H1 (cell line): ENCODE measurements at regions not wholly inside any gene's neighbourhood (a gene's known extent, or its start where the extent isn't known, plus 50 kb on each side); places are given as distances from the start of the nearest gene placed in this dataset.

Experiments used
- CTCF ChIA-PET: fragments of 300-600 bp; sonication (Branson Sonifier 250); formaldehyde crosslinking; loops from one replicate; lab custom pipeline; 2021; ENCODE audit not compliant: partially characterized antibody; lab: Charles Lee
- POLR2A ChIA-PET: fragments of 300-600 bp; sonication (Branson Sonifier 250); formaldehyde crosslinking; loops from one replicate; lab custom pipeline; 2021; ENCODE audit warnings: inconsistent platforms; ENCODE audit not compliant: partially characterized antibody; lab: Charles Lee
- DNase-seq, 2 experiments: peaks; one replicate each; pipeline versions ENCODE4 v3.0.0 to v3.0.0-alpha.2; 2010 to 2022; ENCODE audit warnings: low spot score in 2 of 2, low read depth in 1 of 2, mixed read lengths in 1 of 2
- FAIRE-seq: peaks from 2 replicates; lab custom pipeline; 2011; peaks lifted over from hg19 to GRCh38; lab: Jason Lieb, UNC
- H2AFZ ChIP-seq: 2 replicates; pipeline ENCODE4 v1.8.1; 2012; ENCODE audit warnings: low read length, inconsistent platforms
- H2AK5ac ChIP-seq: 2 replicates; pipeline ENCODE4 v1.6.1; 2013; ENCODE audit warnings: low read depth, low read length
- H2BK120ac ChIP-seq: replicated peaks from 2 replicates; pipeline ENCODE3; 2013; ENCODE audit warnings: low read depth, low read length, inconsistent platforms
- H2BK12ac ChIP-seq: 2 replicates; pipeline ENCODE4 v1.6.1; 2013; ENCODE audit warnings: low read depth, low read length
- H2BK15ac ChIP-seq: 2 replicates; pipeline ENCODE4 v1.6.1; 2013; ENCODE audit warnings: low read length
- H2BK20ac ChIP-seq: 2 replicates; pipeline ENCODE4 v1.6.1; 2013; ENCODE audit warnings: low read length
- H2BK5ac ChIP-seq: 2 replicates; pipeline ENCODE4 v1.6.1; 2013; ENCODE audit warnings: low read depth, low read length
- H3K14ac ChIP-seq: 2 replicates; pipeline ENCODE4 v1.6.1; 2013; ENCODE audit warnings: inconsistent platforms; ENCODE audit not compliant: insufficient read length
- H3K18ac ChIP-seq: 2 replicates; pipeline ENCODE4 v1.6.1; 2013; ENCODE audit warnings: low read length; ENCODE audit errors: extremely low read depth
- H3K23ac ChIP-seq: 2 replicates; pipeline ENCODE4 v1.6.1; 2013; ENCODE audit warnings: inconsistent platforms; ENCODE audit not compliant: insufficient read length
- H3K23me2 ChIP-seq: 2 replicates; pipeline ENCODE4 v1.6.1; 2013; ENCODE audit warnings: low read depth, low read length
- H3K27ac ChIP-seq: 2 replicates; pipeline ENCODE4 v1.6.1; 2011; ENCODE audit warnings: low read depth, low read length, inconsistent platforms
- H3K27me3 ChIP-seq, 4 experiments: replicated peaks in 1 of 4; 1 replicate in 1 of 4; 2 replicates in 3 of 4; pipeline versions ENCODE4 v1.6.1 to v1.8.1; 2011 to 2013; ENCODE audit warnings: low read length in 3 of 4, mild to moderate bottlenecking in 3 of 4, inconsistent platforms in 2 of 4, mixed read lengths in 2 of 4, moderate library complexity in 1 of 4; ENCODE audit not compliant: control insufficient read depth in 3 of 4, insufficient read depth in 3 of 4; ENCODE audit errors: extremely low read depth in 1 of 4
- H3K36me3 ChIP-seq, 4 experiments: 2 replicates each; pipeline versions ENCODE4 v1.6.1 to v1.8.1; 2011 to 2013; ENCODE audit warnings: mild to moderate bottlenecking in 4 of 4, low read length in 3 of 4, moderate library complexity in 2 of 4, control low read depth in 1 of 4, inconsistent platforms in 1 of 4; ENCODE audit not compliant: insufficient read depth in 4 of 4, control insufficient read depth in 2 of 4
- H3K4ac ChIP-seq: replicated peaks from 2 replicates; pipeline ENCODE3; 2013; ENCODE audit warnings: low read length, low read depth, mixed read lengths, inconsistent platforms; ENCODE audit not compliant: insufficient read length
- H3K4me1 ChIP-seq, 4 experiments: replicated peaks in 1 of 4; 1 replicate in 1 of 4; 2 replicates in 3 of 4; pipeline versions ENCODE4 v1.6.1 to v1.8.1; 2011 to 2013; ENCODE audit warnings: low read length in 3 of 4, inconsistent platforms in 2 of 4, mixed read lengths in 1 of 4; ENCODE audit not compliant: insufficient read depth in 4 of 4, control insufficient read depth in 3 of 4
- H3K4me2 ChIP-seq, 2 experiments: 2 replicates each; pipeline versions ENCODE4 v1.6.1 to v1.8.1; 2011 to 2013; ENCODE audit warnings: low read depth in 2 of 2, low read length in 2 of 2, control low read depth in 1 of 2, inconsistent platforms in 1 of 2, mild to moderate bottlenecking in 1 of 2; ENCODE audit not compliant: insufficient read depth in 1 of 2
- H3K4me3 ChIP-seq, 4 experiments: fragments of 200-600, 300-600 bp in 1 of 4; sonication (generic), shearing (Covaris generic), sonication (Bioruptor Twin) in 1 of 4; 2 replicates each; pipeline versions ENCODE4 v1.5.1 to v1.8.1; 2011 to 2016; ENCODE audit warnings: low read length in 4 of 4, low read depth in 3 of 4, control low read depth in 2 of 4, inconsistent platforms in 2 of 4, mild to moderate bottlenecking in 2 of 4, mixed read lengths in 1 of 4, moderate library complexity in 1 of 4; ENCODE audit not compliant: insufficient read depth in 2 of 4; ENCODE audit errors: extremely low read depth in 1 of 4
- H3K56ac ChIP-seq: replicated peaks from 2 replicates; pipeline ENCODE3; 2013; ENCODE audit warnings: low read depth, mild to moderate bottlenecking, mixed read lengths, low read length, inconsistent platforms; ENCODE audit not compliant: insufficient read length
- H3K79me1 ChIP-seq: 2 replicates; pipeline ENCODE4 v1.6.1; 2013; ENCODE audit warnings: low read depth, low read length, control low read depth
- H3K79me2 ChIP-seq, 2 experiments: 2 replicates each; pipeline versions ENCODE4 v1.6.1 to v1.8.1; 2012 to 2013; ENCODE audit warnings: low read length in 2 of 2, mild to moderate bottlenecking in 2 of 2, inconsistent platforms in 1 of 2; ENCODE audit not compliant: insufficient read depth in 2 of 2, control insufficient read depth in 1 of 2
- H3K9ac ChIP-seq, 4 experiments: replicated peaks in 1 of 4; 1 replicate in 1 of 4; 2 replicates in 3 of 4; pipeline versions ENCODE4 v1.6.1 to v1.8.1; 2011 to 2013; ENCODE audit warnings: low read depth in 3 of 4, low read length in 3 of 4, control low read depth in 2 of 4, mild to moderate bottlenecking in 2 of 4, moderate library complexity in 2 of 4, inconsistent platforms in 1 of 4; ENCODE audit errors: extremely low read depth in 1 of 4
- H3K9me3 ChIP-seq, 2 experiments: 2 replicates each; pipeline versions ENCODE4 v1.6.1 to v1.8.1; 2012 to 2013; ENCODE audit warnings: mild to moderate bottlenecking in 2 of 2, moderate library complexity in 2 of 2, control low read depth in 1 of 2, inconsistent platforms in 1 of 2, low read depth in 1 of 2, low read length in 1 of 2, mixed read lengths in 1 of 2; ENCODE audit not compliant: insufficient read depth in 2 of 2
- H4K20me1 ChIP-seq, 2 experiments: replicated peaks in 1 of 2; 2 replicates each; pipeline versions ENCODE3 to v1.8.1; 2011 to 2013; ENCODE audit warnings: inconsistent platforms in 2 of 2, low read length in 2 of 2, mild to moderate bottlenecking in 1 of 2; ENCODE audit not compliant: insufficient read depth in 2 of 2, control insufficient read depth in 1 of 2
- H4K5ac ChIP-seq: 2 replicates; pipeline ENCODE4 v1.6.1; 2013; ENCODE audit warnings: low read length, low read depth, mixed read lengths, inconsistent platforms; ENCODE audit not compliant: insufficient read length
- H4K8ac ChIP-seq: 2 replicates; pipeline ENCODE4 v1.8.0; 2013; ENCODE audit warnings: mild to moderate bottlenecking, moderate library complexity, low read length, inconsistent platforms; ENCODE audit not compliant: insufficient read depth; ENCODE audit errors: extremely low read depth
- H4K91ac ChIP-seq: replicated peaks from 2 replicates; pipeline ENCODE3; 2013; ENCODE audit warnings: low read length, mixed read lengths, inconsistent platforms; ENCODE audit not compliant: insufficient read length
- ATF3 ChIP-seq: IDR thresholded peaks from 2 replicates; pipeline ENCODE4 v1.6.1; 2011; ENCODE audit warnings: low read depth, mild to moderate bottlenecking, low read length; ENCODE audit not compliant: insufficient read depth
- CHD1 ChIP-seq: IDR thresholded peaks from 2 replicates; pipeline ENCODE4 v1.6.1; 2012; ENCODE audit warnings: low read depth, low read length, improper control_type of control experiment
- EZH2 ChIP-seq: fragments of 200-600 bp; sonication (generic); IDR thresholded peaks from 2 replicates; pipeline ENCODE4 v1.7.1; 2012; ENCODE audit warnings: low read depth, mild to moderate bottlenecking, moderate library complexity, low read length, inconsistent platforms; ENCODE audit not compliant: severe bottlenecking
- GABPA ChIP-seq: IDR thresholded peaks from 2 replicates; pipeline ENCODE4 v1.6.1; 2011; ENCODE audit warnings: mild to moderate bottlenecking, low read length, moderate library complexity, borderline replicate concordance; ENCODE audit not compliant: insufficient read depth
- KDM4A ChIP-seq: IDR thresholded peaks from one replicate; pipeline ENCODE4 v1.7.1; 2012; ENCODE audit warnings: low read depth, mild to moderate bottlenecking, moderate library complexity, low read length, inconsistent platforms; ENCODE audit not compliant: severe bottlenecking
- RNF2 ChIP-seq: fragments of 200-900, 300-1000 bp; sonication (generic); IDR thresholded peaks from 2 replicates; pipeline ENCODE4 v1.7.1; 2016; ENCODE audit warnings: borderline replicate concordance, low read depth, mild to moderate bottlenecking, antibody characterized with exemption, low read length; ENCODE audit not compliant: poor library complexity, severe bottlenecking; ENCODE audit errors: missing control alignments
- SAP30 ChIP-seq: fragments of 300-600 bp; sonication (generic); IDR thresholded peaks from 2 replicates; pipeline ENCODE4 v1.7.1; 2012; ENCODE audit warnings: low read length, moderate library complexity, mild to moderate bottlenecking, inconsistent platforms; ENCODE audit not compliant: insufficient read depth, insufficient replicate concordance
- SP1 ChIP-seq: IDR thresholded peaks from 2 replicates; pipeline ENCODE4 v1.6.1; 2011; ENCODE audit warnings: low read depth, low read length
- SRF ChIP-seq: IDR thresholded peaks from 2 replicates; pipeline ENCODE4 v1.6.1; 2011; ENCODE audit warnings: mild to moderate bottlenecking, low read depth, low read length, moderate library complexity
- ZNF274 ChIP-seq: IDR thresholded peaks from 2 replicates; pipeline ENCODE4 v1.7.0; 2012; ENCODE audit warnings: low read length, borderline replicate concordance; ENCODE audit errors: extremely low read depth
- WGBS, 2 experiments: shearing (Covaris generic) in 1 of 2; methylation state at CpG; one replicate each; pipeline versions ENCODE4 v1.1.6 to v1.1.7; 2013 to 2015; ENCODE audit warnings: low lambda C conversion rate in 2 of 2, mixed read lengths in 2 of 2, inconsistent platforms in 1 of 2, low coverage in 1 of 2, missing lambda C conversion rate in 1 of 2; ENCODE audit not compliant: insufficient replicate concordance in 2 of 2, insufficient coverage in 1 of 2, insufficient read length in 1 of 2; ENCODE audit errors: extremely low coverage in 1 of 2, missing lambda C conversion rate in 1 of 2; 5-methylcytosine and 5-hydroxymethylcytosine counted together
- TF ChIP-seq, protein P1 (sequence below): IDR thresholded peaks from 2 replicates; pipeline ENCODE4 v1.6.1; 2012; ENCODE audit warnings: inconsistent platforms

- H3K9me3 ChIP-seq = no peaks in the 10 kb centered on the region
- POLR2A ChIA-PET = no interaction called here
- no peak for FAIRE-seq
- TF ChIP-seq ZNF274 (no peak), SP1 (no peak), KDM4A (no peak), SRF (no peak), GABPA (no peak), EZH2 (no peak), SAP30 (no peak), ATF3 (no peak), RNF2 (no peak), CHD1 (no peak)
- TF ChIP-seq, protein P1, sequence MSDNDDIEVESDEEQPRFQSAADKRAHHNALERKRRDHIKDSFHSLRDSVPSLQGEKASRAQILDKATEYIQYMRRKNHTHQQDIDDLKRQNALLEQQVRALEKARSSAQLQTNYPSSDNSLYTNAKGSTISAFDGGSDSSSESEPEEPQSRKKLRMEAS = no peak
Measured at GRCh38 chr13:50464349-50465251, 378.9 kb downstream of the DLEU7 start.

More at GRCh38 chr13:50464349-50465251, 378.9 kb downstream of the DLEU7 start:
- no peak overlapping the region for H2AFZ ChIP-seq
- H3K27me3 ChIP-seq = no peaks in the 10 kb centered on the region
- no peak overlapping the region for H2BK20ac ChIP-seq
- WGBS, 2 experiments = 89% methylated on average over 10 of the region's 10 CpGs; no CpG with 5 or more reads in 1 of the 2 experiments
- no peak overlapping the region for H4K91ac ChIP-seq
- H3K79me1 ChIP-seq = no peaks in the 10 kb centered on the region
- no peak overlapping the region for H3K14ac ChIP-seq
- no peak overlapping the region for H2BK12ac ChIP-seq
- H2BK5ac ChIP-seq = no peak overlapping the region
- H3K23me2 ChIP-seq = no peaks in the 10 kb centered on the region
- H3K4me3 ChIP-seq = no peak overlapping the region
- H4K8ac ChIP-seq = no peak overlapping the region
- CTCF ChIA-PET = interaction anchor here (0.9 kb wide), 1 partner anchor 29 kb away, joined by 3 read pairs; no protein-coding TSS in a partner anchor
- H4K20me1 ChIP-seq = no peaks in the 10 kb centered on the region
- H3K9ac ChIP-seq = no peak overlapping the region
- no peak overlapping the region for H4K5ac ChIP-seq
- H2BK15ac ChIP-seq = no peak overlapping the region
- no peak overlapping the region for H3K4ac ChIP-seq
- no peak overlapping the region for H3K56ac ChIP-seq
- no peak overlapping the region for H3K27ac ChIP-seq
- no peaks in the 10 kb centered on the region for H3K79me2 ChIP-seq
- no peak overlapping the region for H3K23ac ChIP-seq
- H3K18ac ChIP-seq = no peak overlapping the region
- no peaks in the 10 kb centered on the region for H3K4me1 ChIP-seq
- H3K36me3 ChIP-seq = no peaks in the 10 kb centered on the region
- no peak overlapping the region for H2BK120ac ChIP-seq
- H3K4me2 ChIP-seq = no peak overlapping the region
- H2AK5ac ChIP-seq = no peak overlapping the region
- DNase-seq = no peak
